ELF-1 (cell line): ENCODE measurements at regions not wholly inside any gene's neighbourhood (a gene's known extent, or its start where the extent isn't known, plus 50 kb on each side); places are given as distances from the start of the nearest gene placed in this dataset.

ENCODE experiments used
- DNase-seq: peaks from one replicate; pipeline ENCODE4 v3.0.0-alpha.2; 2016; ENCODE audit warnings: low read depth, low spot score

- no peak for DNase-seq
Observed at GRCh38 chr1:106061586-106062495, 994.6 kb upstream of the PRMT6 start.

DNA sequence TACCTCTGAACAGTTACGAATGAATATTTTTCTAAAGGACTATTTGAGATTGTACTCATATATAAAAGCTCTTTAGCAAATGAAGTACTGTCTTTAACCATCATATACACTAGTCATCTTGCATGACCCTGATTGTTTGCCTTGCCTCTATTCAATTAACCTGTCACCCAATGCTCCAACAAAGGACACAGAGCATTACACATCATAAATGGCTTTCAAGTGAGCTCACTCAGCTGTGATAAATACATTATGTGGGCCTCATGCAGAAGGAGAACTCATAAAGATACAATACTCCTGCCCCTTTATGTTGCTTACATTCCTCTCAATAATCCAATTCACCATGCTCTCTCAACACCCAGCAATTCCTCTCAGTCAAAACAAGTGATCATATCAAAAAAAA lies 993.0 kb upstream of the PRMT6 start:
- DNase-seq, result no peak

GRCh38 chr1:106072909-106073600 lies 983.4 kb upstream of the PRMT6 start:
- no peak for DNase-seq

DNA sequence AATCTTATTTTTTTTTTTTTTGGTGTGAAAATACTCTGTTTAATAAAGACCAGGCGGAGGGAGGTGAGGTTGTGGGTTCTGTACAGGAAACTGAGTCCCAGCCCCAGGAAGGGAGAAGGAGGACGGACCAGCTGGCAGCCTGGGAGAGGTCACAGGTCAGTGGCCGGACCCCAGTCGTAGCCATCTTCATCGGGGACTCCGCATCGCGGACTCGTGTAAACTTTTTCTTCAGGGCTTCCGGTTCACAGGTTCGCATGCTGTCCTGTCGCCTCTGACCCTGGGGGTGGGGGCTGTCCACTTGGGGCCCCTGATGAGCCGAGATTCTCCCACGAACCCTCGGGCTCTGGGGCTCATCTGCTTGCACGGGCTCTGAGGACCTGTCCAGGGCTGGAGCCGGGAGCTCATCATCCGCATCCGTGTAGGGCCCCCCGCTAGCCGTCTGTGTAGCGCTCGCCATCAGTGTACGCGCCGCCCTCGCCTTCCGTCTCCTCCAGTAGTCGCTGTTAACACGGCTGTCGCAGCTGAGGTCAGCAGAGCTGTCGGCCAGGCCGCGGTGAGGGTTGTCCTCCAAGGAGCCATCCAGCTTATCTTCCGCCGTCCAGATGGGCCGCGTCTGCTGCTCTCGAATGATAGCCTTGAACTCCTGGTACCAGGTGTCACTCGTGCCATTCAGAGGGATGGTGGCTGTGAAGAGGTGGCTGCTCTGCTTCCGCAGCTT lies 975.7 kb upstream of the PRMT6 start:
- peak; percentile 1 for DNase-seq

GRCh38 chr1:106111044-106111443 lies 945.4 kb upstream of the PRMT6 start:
- no peak for DNase-seq

DNA sequence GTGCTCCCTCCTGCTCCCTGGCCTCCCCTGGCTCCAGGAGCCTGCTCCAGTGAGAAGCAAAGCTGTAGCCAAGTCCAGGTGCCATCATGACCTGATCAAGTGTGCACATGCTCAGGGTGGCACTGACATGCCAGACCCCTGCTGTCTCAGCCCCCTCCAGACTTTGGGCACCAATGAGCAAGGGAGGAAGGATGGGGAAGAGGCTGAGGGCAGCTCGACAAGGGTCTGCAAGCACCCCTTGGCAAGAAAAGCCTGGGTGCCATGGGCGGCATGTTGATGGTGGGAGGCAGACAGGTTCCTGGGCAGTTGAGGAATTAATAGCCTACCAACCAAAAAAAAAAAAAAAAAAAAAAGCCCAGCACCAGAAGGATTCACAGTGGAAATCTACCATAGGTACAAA lies 942.6 kb upstream of the PRMT6 start:
- no peak for DNase-seq

- DNase-seq, result no peak
Observed at GRCh38 chr1:106120789-106121188, 935.7 kb upstream of the PRMT6 start.

DNA sequence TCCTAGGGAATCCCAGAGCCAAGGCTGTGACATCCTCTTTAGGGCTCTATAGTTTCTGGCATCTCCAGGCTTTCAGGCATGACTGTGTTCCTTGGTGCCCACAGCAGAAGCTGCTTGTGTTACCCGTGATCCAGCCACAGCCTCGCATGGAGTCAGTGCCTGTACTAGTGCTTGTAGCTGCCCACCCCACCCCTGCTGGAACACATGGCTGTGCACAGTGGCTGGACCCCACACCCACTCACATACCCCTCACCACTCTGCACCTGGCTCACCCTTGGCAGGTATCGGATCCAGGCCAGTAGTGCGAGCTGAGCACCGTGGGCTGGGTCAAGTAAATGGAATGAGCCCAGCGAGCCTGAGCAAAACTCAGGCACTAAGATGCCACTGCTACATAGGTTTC lies 934.7 kb upstream of the PRMT6 start:
- DNase-seq, result no peak

- no peak for DNase-seq
Observed at GRCh38 chr1:106134561-106134960, 921.9 kb upstream of the PRMT6 start.

- DNase-seq, result no peak
Observed at GRCh38 chr1:106173101-106173500, 883.4 kb upstream of the PRMT6 start.

DNA sequence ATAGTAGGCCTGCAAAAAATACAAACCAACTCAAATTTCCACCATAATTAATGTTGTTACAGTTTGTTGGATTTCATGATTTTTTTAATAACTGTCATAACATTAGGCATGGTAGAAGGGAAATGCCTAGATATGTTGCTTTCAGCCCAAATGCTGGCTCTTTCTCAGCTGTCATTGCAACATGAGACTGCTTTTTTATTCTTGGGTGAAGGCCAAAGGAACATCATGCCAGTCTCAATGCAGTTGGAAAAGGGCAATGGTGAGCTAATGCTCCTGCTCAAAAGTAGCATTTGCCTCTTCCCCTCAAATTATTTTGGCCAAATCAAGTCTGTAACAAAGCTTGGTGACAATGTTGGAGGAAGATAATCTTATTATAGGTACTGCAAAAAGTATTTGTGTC lies 877.7 kb upstream of the PRMT6 start:
- DNase-seq, result no peak

- no peak for DNase-seq
Observed at GRCh38 chr1:106181866-106182265, 874.6 kb upstream of the PRMT6 start.

DNA sequence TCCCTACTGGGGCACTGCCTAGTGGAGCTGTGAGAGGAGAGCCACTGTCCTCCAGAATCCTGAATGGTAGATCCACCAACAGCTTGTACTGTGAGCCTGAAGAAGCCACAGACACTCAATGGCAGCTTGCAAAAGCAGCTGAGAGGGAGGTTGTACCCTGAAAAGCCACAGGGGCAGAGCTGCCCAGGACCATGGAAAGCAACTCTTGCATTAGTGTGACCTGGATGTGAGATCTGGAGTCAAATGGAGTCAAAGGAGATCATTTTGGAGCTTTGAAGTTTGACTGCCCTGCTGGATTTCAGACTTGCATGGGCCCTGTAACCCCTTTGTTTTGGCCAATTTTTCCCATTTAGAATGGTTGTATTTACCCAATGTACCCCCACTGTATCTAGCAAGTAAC lies 871.4 kb upstream of the PRMT6 start:
- no peak for DNase-seq

DNA sequence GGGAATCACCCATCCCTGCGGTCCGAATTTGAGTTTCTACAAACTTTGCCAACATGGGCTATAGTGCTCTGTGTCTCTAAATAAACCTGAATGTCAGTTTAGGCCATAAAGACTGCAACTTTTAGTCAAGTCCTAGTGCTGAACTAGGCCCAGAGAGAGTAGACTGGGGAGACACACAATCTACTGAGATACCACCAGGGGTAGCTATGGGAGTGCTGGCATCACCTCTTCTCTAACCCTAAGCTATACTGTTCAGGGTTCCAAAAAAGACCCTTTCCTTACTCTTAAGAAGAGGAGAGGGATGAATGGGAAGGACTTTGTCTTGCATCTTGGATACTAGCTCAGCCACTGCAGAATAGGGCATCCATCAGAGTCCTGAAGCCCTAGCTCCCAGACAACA lies 866.7 kb upstream of the PRMT6 start:
- no peak for DNase-seq

DNA sequence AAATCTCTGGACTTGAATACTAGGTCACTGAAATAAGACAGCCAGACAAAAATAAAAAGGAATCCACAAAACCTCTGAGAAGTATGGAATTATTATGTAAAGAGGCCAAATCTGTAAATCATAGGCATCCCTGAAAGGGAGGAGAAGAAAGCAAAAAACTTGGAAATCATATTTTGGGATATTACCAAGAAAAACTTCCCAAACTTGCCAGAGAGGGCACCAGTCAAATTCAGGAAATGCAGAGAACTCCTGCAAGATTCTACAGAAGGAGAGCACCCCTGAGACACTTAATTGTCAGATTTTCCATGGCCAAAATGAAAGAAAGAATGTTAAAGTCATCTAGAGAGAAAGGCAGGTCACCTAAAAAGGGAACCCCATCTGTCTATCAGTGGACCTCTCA lies 862.3 kb upstream of the PRMT6 start:
- DNase-seq, result no peak

- no peak for DNase-seq
Observed at GRCh38 chr1:106200711-106201110, 855.8 kb upstream of the PRMT6 start.

DNA sequence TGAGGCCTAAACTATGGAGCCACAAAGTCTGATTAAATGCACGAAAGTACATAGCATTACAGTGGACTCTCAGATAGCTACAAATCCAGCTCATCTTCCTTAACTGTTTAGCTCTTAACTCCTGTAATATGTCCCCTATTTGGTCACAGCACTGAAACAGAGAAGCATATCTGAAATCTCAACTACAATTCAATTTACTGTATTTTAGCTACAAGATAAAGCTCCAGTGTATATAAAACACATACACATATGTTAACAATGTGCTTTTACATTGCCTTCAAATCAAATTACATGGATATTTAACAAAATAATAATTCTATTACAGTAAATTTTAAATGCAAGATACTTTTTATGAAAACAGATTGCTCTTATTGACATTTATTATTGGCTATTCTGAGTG lies 849.3 kb upstream of the PRMT6 start:
- no peak for DNase-seq

DNA sequence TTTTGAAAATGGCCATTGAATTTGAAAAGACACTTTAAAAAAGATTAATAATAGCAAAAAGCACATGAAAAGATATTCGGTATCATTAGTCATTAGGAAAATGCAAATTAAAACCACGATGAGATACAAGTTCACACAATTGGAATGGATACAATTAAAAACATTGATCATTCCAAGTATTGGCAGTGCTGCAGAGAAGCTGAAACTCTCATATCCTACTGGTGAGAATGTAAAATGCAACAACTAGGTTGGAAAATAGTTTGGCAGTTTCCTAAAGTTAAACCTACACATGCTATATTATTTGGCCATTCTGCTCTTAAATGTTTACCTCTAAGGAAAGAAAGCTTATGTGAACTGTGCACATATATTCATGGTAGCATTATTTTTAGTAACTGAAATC lies 838.7 kb upstream of the PRMT6 start:
- DNase-seq, result no peak

- DNase-seq, result no peak
Observed at GRCh38 chr1:106222403-106222802, 834.1 kb upstream of the PRMT6 start.

DNA sequence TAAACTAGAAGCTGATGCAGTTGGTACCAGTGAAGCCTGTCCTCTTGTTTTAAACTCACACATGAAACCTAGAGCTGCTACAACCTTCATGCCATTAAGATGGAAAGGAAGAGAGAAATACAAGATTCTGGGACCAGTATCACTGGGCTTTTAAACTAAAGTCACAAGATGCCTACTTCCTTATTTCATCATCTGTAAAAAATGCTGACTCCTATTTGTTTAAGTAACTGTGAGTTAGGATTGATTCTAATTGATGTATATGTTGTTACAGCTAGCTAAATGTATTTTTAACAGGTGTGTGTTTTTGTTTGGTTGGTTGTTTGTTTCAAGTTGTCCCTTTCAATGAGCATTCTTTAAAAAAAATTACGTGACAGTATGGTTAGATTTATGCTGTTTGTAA lies 833.3 kb upstream of the PRMT6 start:
- no peak for DNase-seq

- DNase-seq, result no peak
Observed at GRCh38 chr1:106224426-106224825, 832.0 kb upstream of the PRMT6 start.

GRCh38 chr1:106225403-106225802 lies 831.1 kb upstream of the PRMT6 start:
- DNase-seq, result no peak

- DNase-seq, result no peak
Observed at GRCh38 chr1:106226550-106226949, 829.9 kb upstream of the PRMT6 start.
